PC-9 (cell line): ENCODE measurements at regions not wholly inside any gene's neighbourhood (a gene's known extent, or its start where the extent isn't known, plus 50 kb on each side); places are given as distances from the start of the nearest gene placed in this dataset.

ENCODE experiments used
- CTCF ChIP-seq: fragments of 200-600 bp; sonication (generic); conservative IDR thresholded peaks from 2 replicates; pipeline ENCODE4 v1.6.1; 2017; ENCODE audit warnings: mixed run types, antibody characterized with exemption, mild to moderate bottlenecking, moderate library complexity
- EZH2 ChIP-seq: fragments of 200-600 bp; sonication (generic); IDR thresholded peaks from 2 replicates; pipeline ENCODE4 v1.8.0; 2017; ENCODE audit warnings: antibody characterized with exemption, low read depth

GRCh38 chr9:25048098-25048724, 502.5 kb upstream of the IZUMO3 start:
- TF ChIP-seq CTCF, result no peak
- no peak for TF ChIP-seq EZH2
